Suppressor macrophage (primary cell): ENCODE measurements at regions not wholly inside any gene's neighbourhood (a gene's known extent, or its start where the extent isn't known, plus 50 kb on each side); places are given as distances from the start of the nearest gene placed in this dataset.

Source experiments
- DNase-seq, 4 experiments: peaks; one replicate each; pipeline ENCODE4 v3.0.0-alpha.2; 2020 to 2022

GRCh38 chr1:30638086-30638485, 85.3 kb downstream of the MATN1 start:
- DNase-seq: no peak

- DNase-seq: peak in 1 of 4 experiments; percentile 9
Observed at GRCh38 chr1:30637183-30637980, 86.0 kb downstream of the MATN1 start.

- DNase-seq: no peak
Observed at GRCh38 chr1:30636621-30637020, 86.8 kb downstream of the MATN1 start.

- peak; percentile 29 to 56 (median 48) for DNase-seq
Observed at GRCh38 chr1:30635391-30635975, 87.9 kb downstream of the MATN1 start.

- no peak for DNase-seq
Observed at GRCh38 chr1:30634507-30634906, 88.9 kb downstream of the MATN1 start.

GRCh38 chr1:30633294-30633693, 90.1 kb downstream of the MATN1 start:
- DNase-seq: no peak

GRCh38 chr1:30632481-30632880, 90.9 kb downstream of the MATN1 start:
- DNase-seq: peak; percentile 43 to 74 (median 64)

- no peak for DNase-seq
Observed at GRCh38 chr1:30631700-30632099, 91.7 kb downstream of the MATN1 start.

- no peak for DNase-seq
Observed at GRCh38 chr1:30629501-30629900, 93.9 kb downstream of the MATN1 start.

- DNase-seq: no peak
Observed at GRCh38 chr1:30627994-30628393, 95.4 kb downstream of the MATN1 start.

GRCh38 chr1:30627206-30627605, 96.2 kb downstream of the MATN1 start:
- DNase-seq: no peak

- DNase-seq: no peak
Observed at GRCh38 chr1:30623431-30623830, 100.0 kb downstream of the MATN1 start.

- DNase-seq: no peak
Observed at GRCh38 chr1:30619619-30620018, 103.8 kb downstream of the MATN1 start.

- no peak for DNase-seq
Observed at GRCh38 chr1:30618335-30618747, 105.0 kb downstream of the MATN1 start.

GRCh38 chr1:30616759-30617158, 106.6 kb downstream of the MATN1 start:
- no peak for DNase-seq

GRCh38 chr1:30615816-30616590, 107.4 kb downstream of the MATN1 start:
- DNase-seq: no peak

- DNase-seq: no peak
Observed at GRCh38 chr1:30615076-30615795, 108.1 kb downstream of the MATN1 start.

- no peak for DNase-seq
Observed at GRCh38 chr1:30613188-30613587, 110.2 kb downstream of the MATN1 start.

GRCh38 chr1:30612536-30613065, 110.8 kb downstream of the MATN1 start:
- peak in 1 of 4 experiments; percentile 7 for DNase-seq

- no peak for DNase-seq
Observed at GRCh38 chr1:30611741-30612309, 111.6 kb downstream of the MATN1 start.

GRCh38 chr1:30610917-30611316, 112.5 kb downstream of the MATN1 start:
- no peak for DNase-seq

GRCh38 chr1:30609999-30610345, 113.4 kb downstream of the MATN1 start:
- no peak for DNase-seq
